ENCODE measurements at regions not wholly inside any gene's neighbourhood (a gene's known extent, or its start where the extent isn't known, plus 50 kb on each side); places are given as distances from the start of the nearest gene placed in this dataset.

- no peaks in the 10 kb centered on the region for H3K27me3 Mint-ChIP-seq
- peaks cover 3% of the 10 kb centered on the region for H3K9me3 Mint-ChIP-seq
- H3K4me3 Mint-ChIP-seq: no peak overlapping the region
- H3K36me3 Mint-ChIP-seq: no peaks in the 10 kb centered on the region
- DNase-seq (ENCODE audit: low spot score): no peak
- peak overlapping the region in 1 of 2 donors; percentile 14 for H3K27ac Mint-ChIP-seq
- H3K4me1 Mint-ChIP-seq (ENCODE audit: low read depth in 2 of 2): peaks cover 5 to 12% of the 10 kb centered on the region in 2 donors
- ATAC-seq: no peak
Measured at GRCh38 chr10:61846370-61847031, 55.0 kb upstream of the ARID5B start.

GRCh38 chr10:61847087-61847486 lies 54.4 kb upstream of the ARID5B start:
- ATAC-seq (no peak), DNase-seq (ENCODE audit: low spot score) (no peak)
- Mint-ChIP-seq H3K9me3 (peaks cover 3% of the 10 kb centered on the region), H3K36me3 (no peaks in the 10 kb centered on the region), H3K27me3 (no peaks in the 10 kb centered on the region), H3K4me1 (ENCODE audit: low read depth in 2 of 2) (peaks cover 5 to 12% of the 10 kb centered on the region in 2 donors), H3K4me3 (no peak overlapping the region), H3K27ac (peak overlapping the region in 1 of 2 donors; percentile 14)

- no peaks in the 10 kb centered on the region for H3K36me3 Mint-ChIP-seq
- ATAC-seq (no peak), DNase-seq (ENCODE audit: low spot score) (no peak)
- no peak overlapping the region for H3K27ac Mint-ChIP-seq
- H3K4me3 Mint-ChIP-seq: no peak overlapping the region
- H3K9me3 Mint-ChIP-seq: peaks cover 3% of the 10 kb centered on the region
- no peaks in the 10 kb centered on the region for H3K27me3 Mint-ChIP-seq
- peaks cover 5 to 12% of the 10 kb centered on the region in 2 donors for H3K4me1 Mint-ChIP-seq (ENCODE audit: low read depth in 2 of 2)
Measured at GRCh38 chr10:61847640-61848039, 53.9 kb upstream of the ARID5B start.

GRCh38 chr10:61850376-61850775 lies 51.1 kb upstream of the ARID5B start:
- H3K27me3 Mint-ChIP-seq: no peaks in the 10 kb centered on the region

More at GRCh38 chr10:61850376-61850775, 51.1 kb upstream of the ARID5B start:
- Mint-ChIP-seq H3K9me3 (peaks cover 3% of the 10 kb centered on the region), H3K4me3 (no peak overlapping the region), H3K27ac (no peak overlapping the region), H3K4me1 (ENCODE audit: low read depth in 2 of 2) (peaks cover 5 to 12% of the 10 kb centered on the region in 2 donors), H3K36me3 (no peaks in the 10 kb centered on the region)
- ATAC-seq (no peak), DNase-seq (ENCODE audit: low spot score) (no peak)
